ENCODE measurements at regions not wholly inside any gene's neighbourhood (a gene's known extent, or its start where the extent isn't known, plus 50 kb on each side); places are given as distances from the start of the nearest gene placed in this dataset.

- no peak for TF ChIP-seq POLR2A (IDR thresholded peaks at IDR 0.05; ENCODE audit: low read depth)
- no peak for TF ChIP-seq CTCF (IDR thresholded peaks at IDR 0.05)
Measured at GRCh38 chr1:207202480-207202879, 98.4 kb downstream of the C4BPA start.

All from esophagus muscularis mucosa (tissue), 3 donors.